Small intestine (tissue), 7 donors: ENCODE measurements at regions not wholly inside any gene's neighbourhood (a gene's known extent, or its start where the extent isn't known, plus 50 kb on each side); places are given as distances from the start of the nearest gene placed in this dataset.
A peak's percentile ranks its signal among the peaks of the same experiment; 100 is the strongest.

ENCODE experiments used
- DNase-seq, 2 donors: peaks; one replicate each; pipeline versions ENCODE4 v3.0.0 to v3.0.0-alpha.2; 2013
- FAIRE-seq: peaks from 2 replicates; lab custom pipeline; 2012; peaks lifted over from hg19 to GRCh38; lab: Jason Lieb, UNC
- H3K27ac ChIP-seq, 3 donors: one replicate each; pipeline ENCODE4 v1.5.1; 2013; ENCODE audit warnings: low read length in 2 of 3, mild to moderate bottlenecking in 2 of 3, control low read depth in 1 of 3, inconsistent platforms in 1 of 3, low read depth in 1 of 3, moderate library complexity in 1 of 3
- H3K27me3 ChIP-seq, 3 donors: one replicate each; pipeline ENCODE4 v1.6.1; 2013; ENCODE audit warnings: low read length in 3 of 3, inconsistent platforms in 1 of 3; ENCODE audit not compliant: control insufficient read depth in 3 of 3, insufficient read depth in 3 of 3
- H3K36me3 ChIP-seq, 3 donors: one replicate each; pipeline ENCODE4 v1.6.1; 2013; ENCODE audit warnings: low read length in 3 of 3, inconsistent platforms in 1 of 3, low read depth in 1 of 3, mild to moderate bottlenecking in 1 of 3, moderate library complexity in 1 of 3; ENCODE audit not compliant: control insufficient read depth in 3 of 3, insufficient read depth in 2 of 3
- H3K4me1 ChIP-seq, 3 donors: one replicate each; pipeline ENCODE4 v1.6.1; 2013; ENCODE audit warnings: low read length in 2 of 3, inconsistent platforms in 1 of 3, low read depth in 1 of 3, mild to moderate bottlenecking in 1 of 3, moderate library complexity in 1 of 3; ENCODE audit not compliant: control insufficient read depth in 3 of 3, insufficient read depth in 2 of 3
- H3K4me3 ChIP-seq, 3 donors: one replicate each; pipeline ENCODE4 v1.5.1; 2013; ENCODE audit warnings: low read length in 3 of 3, control low read depth in 1 of 3, inconsistent platforms in 1 of 3, low read depth in 1 of 3, mild to moderate bottlenecking in 1 of 3, moderate library complexity in 1 of 3
- H3K9me3 ChIP-seq, 2 donors: one replicate each; pipeline ENCODE4 v1.6.1; 2013; ENCODE audit warnings: low read depth in 1 of 2, low read length in 1 of 2; ENCODE audit not compliant: control insufficient read depth in 2 of 2, insufficient read depth in 1 of 2
- WGBS, 3 donors: extraction: QIAGEN DNeasy Blood & Tissue Kit; methylation state at CpG; one replicate each; pipeline ENCODE4 v1.1.7; 2013; 5-methylcytosine and 5-hydroxymethylcytosine counted together
- donor health status: healthy with polysubstance abuse.
- donor health status: control.
- donor health status: control.
- donor health status: Bipolar disorder and iron deficiency.
- donor health status: healthy.

GRCh38 chr4:147096667-147097604, 151.3 kb upstream of the TTC29 start:
- WGBS, 3 donors: 21 to 31% (median 25%) methylated on average over 6 of the region's 6 CpGs
- FAIRE-seq (no peak), DNase-seq (peak; percentile 56 to 57)

GRCh38 chr4:147101678-147102077, 156.0 kb upstream of the TTC29 start:
- no peak for FAIRE-seq
- 32 to 37% (median 36%) methylated on average over 2 of the region's 2 CpGs for whole genome bisulfite sequencing, 3 donors

More at GRCh38 chr4:147096667-147097604, 151.3 kb upstream of the TTC29 start:
- Histone ChIP-seq H3K27ac (no peak overlapping the region), H3K4me1 (no peaks in the 10 kb centered on the region), H3K9me3 (no peaks in the 10 kb centered on the region), H3K4me3 (no peak overlapping the region), H3K27me3 (peaks cover 0 to 3% (median 0%) of the 10 kb centered on the region in 3 donors), H3K36me3 (no peaks in the 10 kb centered on the region)

GRCh38 chr4:147102596-147102995, 156.9 kb upstream of the TTC29 start:
- H3K9me3 ChIP-seq: no peaks in the 10 kb centered on the region
- H3K27ac ChIP-seq: no peak overlapping the region
- FAIRE-seq (peak; percentile 53), DNase-seq (no peak)
- 86 to 96% (median 89%) methylated on average over 1 of the region's 1 CpG for WGBS, 3 donors
- H3K4me1 ChIP-seq: no peaks in the 10 kb centered on the region
- no peak overlapping the region for H3K4me3 ChIP-seq
- H3K36me3 ChIP-seq: no peaks in the 10 kb centered on the region
- peaks cover 0 to 3% (median 0%) of the 10 kb centered on the region in 3 donors for H3K27me3 ChIP-seq

More at GRCh38 chr4:147101678-147102077, 156.0 kb upstream of the TTC29 start:
- Histone ChIP-seq H3K27me3 (peaks cover 0 to 3% (median 0%) of the 10 kb centered on the region in 3 donors), H3K4me1 (no peaks in the 10 kb centered on the region), H3K4me3 (no peak overlapping the region), H3K9me3 (no peaks in the 10 kb centered on the region), H3K36me3 (no peaks in the 10 kb centered on the region), H3K27ac (no peak overlapping the region)
- DNase-seq: no peak

- no peak for FAIRE-seq
- H3K4me3 ChIP-seq: no peak overlapping the region
- H3K27ac ChIP-seq: no peak overlapping the region
- H3K36me3 ChIP-seq: no peaks in the 10 kb centered on the region
- H3K9me3 ChIP-seq: no peaks in the 10 kb centered on the region
- DNase-seq: no peak
- 43 to 60% (median 56%) methylated on average over 8 of the region's 8 CpGs for WGBS, 3 donors
- H3K27me3 ChIP-seq: peaks cover 0 to 3% (median 0%) of the 10 kb centered on the region in 3 donors
- H3K4me1 ChIP-seq: no peaks in the 10 kb centered on the region
These were observed 157.8 kb upstream of the TTC29 start for GRCh38 chr4:147103403-147103946.

GRCh38 chr4:147104768-147105167, 159.1 kb upstream of the TTC29 start:
- DNase-seq (no peak), FAIRE-seq (no peak)
- Histone ChIP-seq H3K27me3 (no peaks in the 10 kb centered on the region), H3K4me1 (no peaks in the 10 kb centered on the region), H3K36me3 (no peaks in the 10 kb centered on the region), H3K27ac (no peak overlapping the region), H3K9me3 (no peaks in the 10 kb centered on the region), H3K4me3 (no peak overlapping the region)
- WGBS, 3 donors: 62 to 83% (median 70%) methylated on average over 2 of the region's 2 CpGs

- WGBS, 3 donors: 79 to 80% (median 79%) methylated on average over 2 of the region's 2 CpGs
- no peaks in the 10 kb centered on the region for H3K9me3 ChIP-seq
- no peaks in the 10 kb centered on the region for H3K27me3 ChIP-seq
- no peak overlapping the region for H3K27ac ChIP-seq
- no peaks in the 10 kb centered on the region for H3K4me1 ChIP-seq
- no peak overlapping the region for H3K4me3 ChIP-seq
- DNase-seq: no peak
- no peaks in the 10 kb centered on the region for H3K36me3 ChIP-seq
- FAIRE-seq: no peak
These were observed 162.7 kb upstream of the TTC29 start for GRCh38 chr4:147108409-147108808.

GRCh38 chr4:147109800-147110199, 164.1 kb upstream of the TTC29 start:
- Histone ChIP-seq H3K27me3 (no peaks in the 10 kb centered on the region), H3K9me3 (no peaks in the 10 kb centered on the region), H3K27ac (no peak overlapping the region), H3K36me3 (no peaks in the 10 kb centered on the region), H3K4me1 (no peaks in the 10 kb centered on the region), H3K4me3 (no peak overlapping the region)
- no peak for DNase-seq
- WGBS, 3 donors: 63 to 84% (median 69%) methylated on average over 1 of the region's 1 CpG
- FAIRE-seq: no peak

- WGBS, 3 donors: 74 to 81% (median 81%) methylated on average over 7 of the region's 7 CpGs
- Histone ChIP-seq H3K4me1 (no peaks in the 10 kb centered on the region), H3K27me3 (no peaks in the 10 kb centered on the region), H3K27ac (no peak overlapping the region), H3K9me3 (peaks cover 0 to 2% of the 10 kb centered on the region in 2 donors), H3K4me3 (no peak overlapping the region), H3K36me3 (no peaks in the 10 kb centered on the region)
- DNase-seq (no peak), FAIRE-seq (no peak)
These were observed 165.1 kb upstream of the TTC29 start for GRCh38 chr4:147110473-147111367.
